ENCODE measurements at regions not wholly inside any gene's neighbourhood (a gene's known extent, or its start where the extent isn't known, plus 50 kb on each side); places are given as distances from the start of the nearest gene placed in this dataset.

- no peak for DNase-seq
Observed at GRCh38 chr20:50242548-50242862, 51.9 kb downstream of the CEBPB start.

DNA sequence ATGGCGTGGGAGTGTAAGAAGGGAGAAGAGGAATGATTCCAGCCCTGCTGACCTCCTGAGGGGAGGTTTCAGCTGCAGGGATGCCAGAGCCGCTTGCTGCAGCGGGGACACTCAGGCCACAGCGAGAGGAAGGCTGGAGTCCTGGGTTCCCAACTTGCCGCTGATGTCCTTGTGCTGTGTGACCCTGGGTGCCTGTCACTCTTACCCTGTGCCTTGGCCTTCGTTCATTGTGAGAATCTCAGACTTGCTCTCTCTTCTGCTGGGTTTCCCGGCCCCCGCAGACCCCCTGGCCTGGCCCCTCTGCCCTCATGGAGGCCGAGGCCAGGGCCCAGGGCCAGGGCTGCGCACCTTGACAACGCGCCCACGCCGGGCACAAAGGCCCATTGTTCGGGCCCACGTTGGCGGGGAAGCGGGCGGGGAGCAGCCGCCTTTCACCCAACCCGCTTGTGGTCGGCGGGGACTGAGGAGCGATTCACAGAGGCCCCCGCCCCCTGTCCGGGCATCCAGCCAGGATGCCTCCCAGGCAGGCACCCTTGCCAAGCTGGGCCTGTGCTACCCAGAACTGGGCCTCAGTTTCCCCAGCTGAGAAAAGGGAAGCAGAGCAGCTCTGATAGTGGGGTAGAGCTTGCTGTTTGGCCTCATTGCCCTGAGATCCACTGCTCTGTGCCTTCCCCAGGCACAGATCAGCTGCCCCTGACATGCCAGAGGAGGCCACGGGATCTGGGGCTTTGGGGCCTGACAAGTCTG lies 52.4 kb downstream of the CEBPB start:
- no peak for DNase-seq

DNA sequence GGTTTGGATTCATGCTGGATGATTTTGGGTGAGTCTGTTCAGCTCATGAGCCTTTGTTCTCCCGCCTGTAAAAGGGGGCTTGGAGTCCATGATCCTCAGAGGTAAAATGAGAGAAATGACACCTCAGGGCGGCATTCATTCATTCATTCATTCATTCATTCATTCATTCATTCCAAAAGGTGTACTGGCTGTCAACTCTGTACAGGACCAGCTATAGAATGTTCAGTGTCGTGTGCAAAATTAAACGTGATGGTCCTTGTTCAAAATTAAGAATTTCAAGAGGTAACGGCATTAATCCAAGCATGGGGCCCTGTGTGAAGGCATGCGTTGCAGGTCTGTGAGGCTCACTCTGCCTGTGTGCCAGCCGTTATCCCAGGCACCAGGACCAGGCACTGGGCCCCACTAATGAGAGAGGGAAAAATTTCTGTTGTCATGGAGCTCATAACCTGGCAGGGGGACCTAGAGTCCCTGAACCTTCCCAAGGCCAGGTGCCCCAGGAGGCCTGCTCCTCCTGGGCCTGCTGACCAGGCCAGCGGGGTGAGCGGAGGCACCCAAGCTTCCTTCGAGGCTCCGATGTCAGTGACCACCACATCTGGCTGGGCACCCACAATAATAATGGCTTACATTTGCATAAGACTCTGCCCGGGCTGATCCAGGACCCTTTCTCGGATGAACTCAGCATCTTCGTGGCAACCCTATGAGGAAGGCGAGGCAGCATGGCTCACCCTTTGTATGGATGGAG lies 53.2 kb downstream of the CEBPB start:
- no peak for DNase-seq

GRCh38 chr20:50244352-50245149 lies 53.9 kb downstream of the CEBPB start:
- DNase-seq: no peak

DNA sequence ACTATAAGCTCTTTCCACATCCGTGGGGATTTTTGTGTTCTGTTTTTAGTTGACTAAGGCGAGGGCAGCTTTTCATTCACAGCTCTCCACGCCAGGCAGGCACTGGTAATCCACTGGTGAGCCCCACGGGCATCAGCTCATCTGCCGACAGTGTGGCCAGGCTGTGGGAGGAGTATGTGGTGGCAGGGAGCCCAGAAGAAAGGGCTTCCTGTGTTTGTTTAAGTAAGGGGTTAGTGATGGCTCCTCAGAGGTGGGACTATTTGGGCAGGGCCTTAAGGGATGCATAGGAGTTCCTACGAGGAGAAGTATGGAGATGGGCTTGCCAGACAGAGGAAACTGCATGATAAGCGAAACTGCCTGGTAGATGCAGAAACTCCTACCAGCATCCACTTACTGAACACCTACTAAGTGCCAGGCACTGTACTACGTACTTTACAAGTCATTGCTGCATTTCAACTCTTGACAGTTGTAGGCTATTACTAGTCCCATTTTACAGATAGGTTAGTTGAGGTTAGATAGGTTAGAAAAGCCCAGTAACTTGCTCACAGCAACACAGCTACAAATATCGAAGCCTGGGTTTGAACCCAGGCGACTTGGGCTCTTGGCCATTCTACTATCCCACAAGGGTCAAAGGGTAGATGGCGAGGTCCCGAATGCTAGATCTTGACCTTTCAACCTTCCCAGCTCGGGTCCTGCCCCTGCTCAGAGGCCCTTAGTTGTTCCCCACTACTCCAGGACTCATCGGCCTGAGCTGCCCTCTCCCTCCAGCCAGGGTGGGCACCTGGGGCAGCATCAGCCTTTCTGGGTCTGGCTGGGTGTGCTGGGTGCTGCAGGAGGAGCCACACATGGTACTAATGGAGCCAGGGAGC lies 55.1 kb downstream of the CEBPB start:
- no peak for DNase-seq

DNA sequence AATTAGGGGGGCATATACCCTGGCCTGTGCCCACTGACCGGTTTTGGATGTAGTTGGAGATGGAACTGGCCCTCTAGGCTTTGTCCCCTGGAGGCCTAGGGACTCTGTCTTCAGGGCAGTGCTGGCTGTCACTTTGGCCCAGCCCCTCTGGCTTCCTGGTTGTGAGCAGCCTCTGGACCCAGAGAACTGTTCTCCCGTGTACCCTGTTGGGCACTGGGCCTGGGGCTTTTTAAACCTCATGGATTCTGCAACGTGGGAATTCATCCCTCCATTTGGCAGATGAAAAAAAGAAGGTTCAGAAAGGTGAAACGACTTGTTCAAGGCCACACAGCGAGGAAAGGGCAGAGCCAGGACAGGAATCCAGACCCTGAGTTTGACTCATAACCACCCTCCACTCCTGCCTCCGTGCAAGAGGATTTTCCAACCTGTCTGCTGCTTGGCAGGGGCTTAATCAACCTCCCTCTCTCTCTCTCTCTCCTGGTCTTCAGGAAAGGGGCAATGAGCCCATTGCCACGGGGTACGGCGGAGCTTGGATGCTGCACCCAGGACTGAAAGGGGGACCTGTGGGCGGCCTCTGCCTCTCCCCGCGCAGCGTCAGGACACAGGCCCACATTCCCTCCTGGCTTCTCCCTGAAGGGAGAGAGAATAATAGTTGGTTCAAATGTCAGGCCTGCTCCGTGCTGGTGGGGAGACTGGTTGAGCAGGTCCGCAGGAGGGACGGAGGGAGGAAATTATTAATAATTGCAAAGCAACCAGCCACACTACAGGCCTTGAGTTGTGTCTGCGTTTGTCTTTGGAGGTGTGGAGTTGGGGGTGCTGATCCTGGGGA lies 56.0 kb downstream of the CEBPB start:
- no peak for DNase-seq

DNA sequence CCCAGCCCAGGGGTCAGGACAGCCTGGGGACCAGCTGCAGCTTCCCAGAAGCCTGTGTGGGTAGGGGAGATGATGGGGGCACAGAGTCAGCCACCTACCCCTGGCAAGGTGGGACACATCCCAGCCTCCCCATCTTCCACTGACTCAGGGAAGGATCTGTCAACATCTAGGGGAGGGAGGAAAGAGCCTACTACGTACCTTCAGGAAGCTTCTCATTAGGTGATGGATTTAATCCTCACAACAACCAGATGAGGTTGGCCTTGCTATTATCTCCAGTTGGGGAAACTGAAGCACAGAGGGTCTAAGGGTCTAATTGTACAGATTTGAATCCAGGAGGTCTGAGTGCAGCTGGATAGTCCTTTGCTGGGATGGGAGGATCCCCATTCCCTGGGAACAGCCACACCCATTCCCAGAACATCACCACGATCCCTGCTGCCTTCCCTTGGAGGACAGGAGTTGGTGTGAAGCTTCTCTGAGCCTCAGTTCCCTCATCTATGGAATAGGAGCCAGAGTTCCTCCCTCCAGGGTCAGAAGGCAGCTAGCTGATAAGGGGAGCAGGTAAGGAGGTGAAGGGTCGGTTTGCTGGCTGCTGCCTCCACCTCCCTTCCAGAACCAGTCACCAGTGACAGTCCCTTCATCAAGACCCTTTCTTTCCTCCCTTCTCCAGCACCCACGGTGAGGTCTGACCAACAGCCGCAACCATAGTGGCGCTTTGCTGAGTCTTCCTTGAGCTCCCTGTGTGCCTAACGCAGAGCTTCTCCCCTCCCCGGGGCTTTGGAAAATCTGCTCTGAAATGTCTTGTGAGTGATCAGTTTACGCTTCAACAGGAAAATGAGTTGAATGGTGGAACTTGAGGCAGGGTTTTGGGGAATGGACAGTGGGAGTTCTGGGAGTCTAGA lies 56.8 kb downstream of the CEBPB start:
- no peak for DNase-seq

DNA sequence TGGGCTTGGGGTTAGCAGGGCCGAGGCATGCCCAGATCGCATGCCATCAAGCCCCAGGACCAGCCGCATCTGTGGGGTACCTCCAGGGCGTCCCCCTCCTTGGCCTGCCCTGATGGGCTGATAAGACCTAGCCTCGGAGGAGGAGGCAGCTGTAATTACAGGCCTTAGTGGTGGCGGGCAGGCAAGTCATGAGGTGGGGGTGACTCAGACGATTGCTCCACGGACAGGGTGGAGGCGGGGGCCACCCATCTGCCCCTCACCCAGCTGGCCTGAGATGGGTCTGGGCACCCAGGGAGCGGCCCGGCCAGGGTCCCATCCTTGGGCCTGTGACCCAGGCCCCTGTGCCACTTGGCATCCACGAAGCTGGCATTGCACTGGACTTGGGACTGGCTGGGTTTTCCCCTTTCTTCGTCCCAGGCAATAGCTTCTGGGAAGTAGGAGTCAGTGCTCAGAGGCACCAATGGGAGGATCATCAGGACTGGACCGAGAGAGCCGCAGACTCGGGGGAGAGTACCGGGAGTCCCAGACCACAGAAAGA lies 57.5 kb downstream of the CEBPB start:
- no peak for DNase-seq

DNA sequence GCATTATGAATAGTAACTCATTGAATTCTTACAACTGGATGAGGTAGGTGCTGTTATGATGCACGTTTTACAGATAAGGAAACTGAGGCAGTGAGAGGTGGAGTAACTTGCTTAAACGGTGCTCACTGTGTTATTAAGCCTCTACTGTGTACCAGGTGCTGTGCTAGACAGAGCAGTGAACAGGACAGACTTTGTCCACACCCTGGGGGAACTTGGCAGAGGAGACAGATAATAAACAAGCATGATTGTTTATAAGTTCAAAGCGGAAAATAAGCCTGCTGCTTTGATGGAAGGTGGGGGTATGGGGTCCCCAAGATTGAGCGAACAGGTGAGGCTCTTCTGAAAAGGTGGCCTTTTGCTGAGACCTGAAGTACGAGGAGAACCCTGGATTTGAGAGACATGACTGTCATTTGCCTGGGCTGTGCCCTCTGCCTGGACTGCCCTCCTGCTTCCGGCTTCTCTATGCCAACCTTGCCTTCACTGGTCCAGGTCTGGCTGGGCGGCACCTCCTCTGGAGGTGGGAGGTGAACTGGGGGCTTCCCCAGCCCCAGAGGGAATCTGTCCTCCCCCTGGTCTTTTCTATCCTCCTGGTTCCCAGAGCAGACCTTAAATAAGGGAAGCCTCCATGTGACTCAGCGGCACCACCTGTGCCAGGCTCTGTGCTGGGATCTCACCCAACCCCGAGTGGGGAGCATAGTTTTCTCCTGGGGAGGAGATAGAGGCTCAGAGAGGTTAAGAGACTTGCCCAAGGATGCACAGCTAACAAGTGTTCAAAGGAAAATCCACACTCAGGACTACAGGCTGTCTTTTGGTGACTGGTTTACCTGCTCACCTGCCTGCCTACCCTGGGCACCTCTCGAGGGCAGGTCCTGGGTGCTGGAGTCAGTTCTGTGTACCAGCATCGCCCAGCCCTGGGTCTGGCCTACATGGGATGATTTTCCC lies 59.1 kb downstream of the CEBPB start:
- DNase-seq: no peak

DNA sequence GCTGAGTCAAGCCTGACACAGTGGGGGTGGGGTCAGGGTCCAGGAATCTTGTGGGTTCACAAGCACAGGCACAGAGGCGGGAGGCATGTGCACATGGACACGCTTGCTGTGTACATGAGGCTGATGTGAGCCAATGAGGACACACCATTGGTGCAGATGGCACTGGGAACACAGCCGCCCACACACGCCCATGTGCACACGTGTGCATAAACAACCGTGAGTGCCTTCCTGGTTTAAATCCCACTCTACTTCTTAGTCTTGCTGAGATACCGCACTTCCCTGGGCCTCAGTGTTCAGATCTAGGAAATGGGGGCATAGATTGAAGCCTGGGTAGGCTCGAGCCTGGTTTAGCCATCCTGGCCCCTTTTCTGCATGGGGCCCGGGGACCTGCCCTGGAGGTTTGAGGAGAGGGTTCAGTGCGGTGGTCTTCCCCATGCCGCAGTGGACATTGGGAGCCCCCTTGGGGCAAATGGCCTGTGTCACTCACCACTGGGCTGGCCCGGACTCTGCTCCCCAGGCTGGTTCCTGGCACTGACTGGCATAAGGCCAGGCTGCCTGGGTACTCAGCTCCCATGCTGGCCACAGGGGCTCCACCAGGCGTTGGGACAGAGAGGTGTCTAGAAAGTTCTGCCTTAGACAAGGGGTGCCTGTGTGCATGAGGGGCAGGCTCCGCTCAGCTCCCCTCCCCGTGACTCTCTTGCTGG lies 60.2 kb downstream of the CEBPB start:
- DNase-seq: no peak

- no peak for DNase-seq
Observed at GRCh38 chr20:50251383-50251748, 60.7 kb downstream of the CEBPB start.

- DNase-seq: no peak
Observed at GRCh38 chr20:50251992-50252511, 61.4 kb downstream of the CEBPB start.

DNA sequence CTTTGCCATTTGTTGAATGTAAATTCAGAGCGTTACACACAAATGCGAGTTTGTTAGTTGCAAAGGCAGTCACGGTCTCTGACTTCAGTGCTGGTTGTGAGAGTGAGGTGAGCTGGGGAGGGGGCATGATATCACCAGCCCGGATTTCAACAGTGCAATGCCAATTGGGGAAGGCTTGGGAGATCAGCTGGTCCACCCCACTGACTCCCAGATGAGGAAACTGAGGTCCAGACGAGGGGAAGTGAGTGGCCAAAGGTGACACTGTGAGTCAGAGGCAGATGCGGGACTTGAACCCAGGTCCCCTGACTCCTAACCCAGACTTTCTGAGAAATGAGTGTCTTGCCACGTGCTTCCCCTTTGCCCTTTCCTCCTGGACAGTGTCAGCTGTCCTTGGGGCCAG lies 62.1 kb downstream of the CEBPB start:
- no peak for DNase-seq

- no peak for DNase-seq
Observed at GRCh38 chr20:50253101-50253500, 62.5 kb downstream of the CEBPB start.

DNA sequence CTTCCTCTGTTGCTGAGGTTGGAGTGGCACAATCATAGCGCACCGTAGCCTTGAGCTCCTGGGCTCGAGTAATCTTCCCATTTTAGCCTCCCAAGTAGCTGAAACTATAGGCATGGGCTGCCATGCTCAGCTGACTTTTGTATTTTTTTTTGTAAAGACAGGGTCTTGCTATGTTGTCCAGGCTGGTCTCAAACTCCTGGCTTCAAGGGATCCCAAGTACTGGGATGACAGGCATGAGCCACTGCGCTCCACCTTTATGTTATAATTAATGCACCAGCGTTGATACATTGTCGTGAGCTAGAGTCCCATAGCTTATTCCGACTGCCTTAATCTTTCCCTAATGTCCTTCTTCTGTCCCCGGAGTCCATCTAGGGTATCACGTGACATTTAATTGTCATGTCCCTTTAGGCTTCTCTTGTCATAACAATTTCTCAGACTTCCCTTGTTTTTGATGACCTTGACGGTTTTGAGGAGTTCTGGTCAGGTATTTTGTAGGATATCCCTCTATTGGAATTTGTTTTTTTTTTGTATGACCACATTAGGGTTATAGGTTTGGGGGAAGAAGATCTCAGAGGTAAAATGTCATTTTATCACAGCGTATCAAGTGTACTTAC lies 63.9 kb downstream of the CEBPB start:
- DNase-seq: no peak

- no peak for DNase-seq
Observed at GRCh38 chr20:50256577-50256976, 65.9 kb downstream of the CEBPB start.

DNA sequence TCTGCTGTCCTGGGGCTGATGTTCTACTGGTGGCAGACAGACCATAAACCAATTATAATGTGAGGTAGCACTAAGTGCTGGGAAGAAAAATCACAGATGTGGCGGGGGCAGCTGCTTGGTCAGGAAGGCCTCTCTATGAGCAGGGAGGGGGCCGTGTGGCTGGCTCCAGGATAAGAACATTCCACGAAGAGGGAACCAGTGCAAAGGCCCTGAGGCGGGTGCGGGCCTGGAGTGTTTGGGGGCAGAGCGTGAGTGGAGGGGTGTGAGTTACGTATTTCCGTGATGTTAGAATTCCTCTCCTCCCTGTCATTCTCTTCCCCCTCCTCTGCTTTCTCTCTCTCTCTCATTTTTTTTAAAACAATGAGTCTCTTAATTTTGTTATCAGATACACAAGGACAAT lies 67.2 kb downstream of the CEBPB start:
- no peak for DNase-seq

All from NCI-H774 (cell line).